NCI-H526 treated with DMSO at 0.1 percent for 48 hours (cell line): ENCODE measurements at regions not wholly inside any gene's neighbourhood (a gene's known extent, or its start where the extent isn't known, plus 50 kb on each side); places are given as distances from the start of the nearest gene placed in this dataset.

Source experiments
- DNase-seq: peaks from one replicate; lab custom pipeline; 2025; lab: John Stamatoyannopoulos, UW

GRCh38 chr17:79341816-79342215, 267.2 kb downstream of the ENGASE start:
- no peak for DNase-seq

- no peak for DNase-seq
Measured at GRCh38 chr17:79341222-79341780, 266.7 kb downstream of the ENGASE start.

- no peak for DNase-seq
Measured at GRCh38 chr17:79340333-79341221, 266.0 kb downstream of the ENGASE start.

- DNase-seq: no peak
Measured at GRCh38 chr17:79339321-79339720, 264.7 kb downstream of the ENGASE start.

GRCh38 chr17:79338604-79339003, 264.0 kb downstream of the ENGASE start:
- DNase-seq: no peak

GRCh38 chr17:79338152-79338551, 263.5 kb downstream of the ENGASE start:
- no peak for DNase-seq

- no peak for DNase-seq
Measured at GRCh38 chr17:79337053-79337452, 262.4 kb downstream of the ENGASE start.

- DNase-seq: no peak
Measured at GRCh38 chr17:79335456-79335855, 260.8 kb downstream of the ENGASE start.

GRCh38 chr17:79332011-79332554, 257.5 kb downstream of the ENGASE start:
- no peak for DNase-seq

- no peak for DNase-seq
Measured at GRCh38 chr17:79331492-79331891, 256.9 kb downstream of the ENGASE start.

GRCh38 chr17:79330696-79331095, 256.1 kb downstream of the ENGASE start:
- DNase-seq: no peak

GRCh38 chr17:79330229-79330628, 255.6 kb downstream of the ENGASE start:
- no peak for DNase-seq

- DNase-seq: no peak
Measured at GRCh38 chr17:79326814-79327213, 252.2 kb downstream of the ENGASE start.

GRCh38 chr17:79325709-79326430, 251.2 kb downstream of the ENGASE start:
- DNase-seq: no peak

- no peak for DNase-seq
Measured at GRCh38 chr17:79324194-79324593, 249.6 kb downstream of the ENGASE start.

GRCh38 chr17:79323566-79323965, 248.9 kb downstream of the ENGASE start:
- DNase-seq: no peak

GRCh38 chr17:79322211-79323123, 247.8 kb downstream of the ENGASE start:
- no peak for DNase-seq

- DNase-seq: no peak
Measured at GRCh38 chr17:79320331-79320730, 245.7 kb downstream of the ENGASE start.

- no peak for DNase-seq
Measured at GRCh38 chr17:79317916-79318315, 243.3 kb downstream of the ENGASE start.

GRCh38 chr17:79316805-79317204, 242.2 kb downstream of the ENGASE start:
- no peak for DNase-seq

- no peak for DNase-seq
Measured at GRCh38 chr17:79315358-79316105, 240.9 kb downstream of the ENGASE start.
